Cardiac muscle cell (in vitro differentiated cells and primary cell): ENCODE measurements at regions not wholly inside any gene's neighbourhood (a gene's known extent, or its start where the extent isn't known, plus 50 kb on each side); places are given as distances from the start of the nearest gene placed in this dataset.
A peak's percentile ranks its signal among the peaks of the same experiment; 100 is the strongest.
"Not testable (repeated sequence)": the region's sequence is repeated elsewhere in the genome, so short reads cannot be mapped to it uniquely, and the experiment has no call there.

Experiments used
- DNase-seq, 2 donors: peaks; one replicate each; pipeline versions ENCODE4 v3.0.0 to v3.0.0-alpha.2; 2010 to 2017; ENCODE audit warnings: low read depth in 1 of 2, low spot score in 1 of 2
- H3K27ac ChIP-seq: fragments of 200-600 bp; sonication (generic); 2 replicates; pipeline ENCODE4 v1.5.1; 2016
- H3K27me3 ChIP-seq: fragments of 200-600 bp; sonication (generic); 2 replicates; pipeline ENCODE4 v1.6.0; 2016; ENCODE audit warnings: control low read depth
- H3K36me3 ChIP-seq: fragments of 200-600 bp; sonication (generic); 2 replicates; pipeline ENCODE4 v1.5.1; 2016; ENCODE audit warnings: control low read depth
- H3K4me1 ChIP-seq: fragments of 200-600 bp; sonication (generic); 2 replicates; pipeline ENCODE4 v1.8.1; 2017; ENCODE audit warnings: low read depth, mild to moderate bottlenecking, mixed run types
- H3K4me3 ChIP-seq: fragments of 200-600 bp; sonication (generic); 2 replicates; pipeline ENCODE4 v1.5.1; 2016; ENCODE audit warnings: mild to moderate bottlenecking
- H3K9me3 ChIP-seq: fragments of 200-600 bp; sonication (generic); 2 replicates; pipeline ENCODE4 v1.5.1; 2017; ENCODE audit warnings: low read depth, mild to moderate bottlenecking, control low read depth
- TF ChIP-seq, protein P1 (sequence below): IDR thresholded peaks from 2 replicates; pipeline ENCODE4 v1.5.1; 2012; ENCODE audit warnings: low read depth, mild to moderate bottlenecking, low read length

GRCh38 chr2:106261871-106262321 is 67.8 kb upstream of the UXS1 start:
- no peaks in the 10 kb centered on the region for H3K4me1 ChIP-seq
- TF ChIP-seq, protein P1, sequence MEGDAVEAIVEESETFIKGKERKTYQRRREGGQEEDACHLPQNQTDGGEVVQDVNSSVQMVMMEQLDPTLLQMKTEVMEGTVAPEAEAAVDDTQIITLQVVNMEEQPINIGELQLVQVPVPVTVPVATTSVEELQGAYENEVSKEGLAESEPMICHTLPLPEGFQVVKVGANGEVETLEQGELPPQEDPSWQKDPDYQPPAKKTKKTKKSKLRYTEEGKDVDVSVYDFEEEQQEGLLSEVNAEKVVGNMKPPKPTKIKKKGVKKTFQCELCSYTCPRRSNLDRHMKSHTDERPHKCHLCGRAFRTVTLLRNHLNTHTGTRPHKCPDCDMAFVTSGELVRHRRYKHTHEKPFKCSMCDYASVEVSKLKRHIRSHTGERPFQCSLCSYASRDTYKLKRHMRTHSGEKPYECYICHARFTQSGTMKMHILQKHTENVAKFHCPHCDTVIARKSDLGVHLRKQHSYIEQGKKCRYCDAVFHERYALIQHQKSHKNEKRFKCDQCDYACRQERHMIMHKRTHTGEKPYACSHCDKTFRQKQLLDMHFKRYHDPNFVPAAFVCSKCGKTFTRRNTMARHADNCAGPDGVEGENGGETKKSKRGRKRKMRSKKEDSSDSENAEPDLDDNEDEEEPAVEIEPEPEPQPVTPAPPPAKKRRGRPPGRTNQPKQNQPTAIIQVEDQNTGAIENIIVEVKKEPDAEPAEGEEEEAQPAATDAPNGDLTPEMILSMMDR: no peak
- H3K27me3 ChIP-seq: peaks cover 8% of the 10 kb centered on the region

DNA sequence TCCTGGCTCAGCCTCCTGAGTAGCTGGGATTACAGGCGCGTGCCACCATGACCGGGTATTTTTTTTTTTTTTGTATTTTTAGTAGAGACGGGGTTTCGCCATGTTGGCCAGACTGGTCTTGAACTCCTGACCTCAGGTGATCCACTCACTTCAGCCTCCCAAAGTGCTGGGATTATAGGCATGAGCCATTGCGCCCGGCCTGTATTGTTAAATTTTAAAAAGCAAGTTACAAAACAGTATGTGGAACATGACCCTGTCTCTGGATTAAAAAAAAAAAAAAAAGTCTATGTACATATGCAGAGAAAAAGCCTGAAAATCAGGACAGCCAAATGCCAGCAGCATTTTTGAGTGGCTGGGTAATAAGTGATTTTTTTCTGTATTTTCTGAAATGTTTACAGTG is 64.8 kb upstream of the UXS1 start:
- not testable (repeated sequence) for H3K4me3 ChIP-seq, H3K36me3 ChIP-seq, H3K4me1 ChIP-seq, DNase-seq, H3K9me3 ChIP-seq, H3K27me3 ChIP-seq, H3K27ac ChIP-seq

More at GRCh38 chr2:106261871-106262321, 67.8 kb upstream of the UXS1 start:
- Histone ChIP-seq H3K4me3 (no peak overlapping the region), H3K9me3 (no peaks in the 10 kb centered on the region), H3K27ac (no peak overlapping the region), H3K36me3 (no peaks in the 10 kb centered on the region)
- DNase-seq: no peak

- Histone ChIP-seq H3K4me1 (no peaks in the 10 kb centered on the region), H3K36me3 (no peaks in the 10 kb centered on the region), H3K27ac (no peak overlapping the region), H3K9me3 (no peaks in the 10 kb centered on the region), H3K4me3 (no peak overlapping the region), H3K27me3 (peaks cover 8% of the 10 kb centered on the region)
- no peak for DNase-seq
- TF ChIP-seq, protein P1: no peak
Observed at GRCh38 chr2:106257830-106258229, 63.7 kb upstream of the UXS1 start.

DNA sequence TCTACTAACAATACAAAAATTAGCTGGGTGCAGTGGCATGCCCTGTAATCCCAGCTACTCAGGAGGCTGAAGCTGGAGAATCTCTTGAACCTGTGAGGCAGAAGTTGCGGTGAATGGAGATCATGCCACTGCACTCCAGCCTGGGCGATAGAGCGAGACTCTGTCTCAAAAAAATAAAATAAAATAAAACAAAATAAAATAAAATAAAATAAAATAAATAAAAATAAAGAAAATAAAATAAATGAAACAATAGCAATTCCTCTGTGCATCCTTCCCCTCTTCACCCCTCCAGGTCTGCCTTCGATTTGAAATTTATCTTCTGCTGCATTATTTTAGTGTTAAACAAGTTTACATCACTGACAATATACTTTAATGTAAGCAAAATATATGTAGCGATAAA is 63.0 kb upstream of the UXS1 start:
- Histone ChIP-seq H3K36me3 (no peaks in the 10 kb centered on the region), H3K27ac (no peak overlapping the region), H3K4me1 (no peaks in the 10 kb centered on the region), H3K9me3 (no peaks in the 10 kb centered on the region), H3K27me3 (peaks cover 5% of the 10 kb centered on the region), H3K4me3 (no peak overlapping the region)
- DNase-seq: no peak
- TF ChIP-seq, protein P1: no peak

DNA sequence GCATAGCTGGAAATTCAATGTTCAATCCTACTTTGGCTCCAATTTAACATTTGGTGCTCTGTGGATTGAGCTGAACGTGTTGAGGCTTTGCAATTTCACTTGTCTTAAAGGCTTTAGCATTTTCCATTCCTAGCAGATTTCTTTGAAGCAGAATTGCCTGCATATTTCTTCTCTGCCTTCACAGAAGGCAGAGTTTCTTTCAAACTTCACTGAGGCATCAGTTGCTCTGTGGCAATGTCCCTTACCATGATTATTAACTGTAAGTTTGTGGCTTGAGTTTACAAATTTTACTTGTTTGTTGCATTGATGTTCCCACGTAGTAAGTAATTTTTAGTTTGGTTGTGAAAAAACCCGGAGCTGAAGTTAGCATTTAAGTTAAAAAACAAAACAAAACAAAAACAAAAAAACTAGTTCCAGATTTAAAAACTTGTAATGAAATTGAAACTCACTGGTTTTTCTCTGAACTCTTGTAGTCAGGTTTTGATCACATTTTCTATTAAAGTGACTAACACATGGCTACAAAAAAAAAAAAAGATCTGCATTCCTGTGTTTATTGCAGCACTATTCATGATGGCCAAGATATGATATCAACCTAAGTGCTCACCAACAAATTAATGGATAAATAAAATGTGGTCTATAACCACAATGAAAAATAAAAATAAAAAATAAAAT is 55.2 kb upstream of the UXS1 start:
- not testable (repeated sequence) for H3K4me3 ChIP-seq, H3K27me3 ChIP-seq, DNase-seq, H3K4me1 ChIP-seq, H3K36me3 ChIP-seq, H3K27ac ChIP-seq, H3K9me3 ChIP-seq

- H3K4me3 ChIP-seq, H3K4me1 ChIP-seq, H3K36me3 ChIP-seq, DNase-seq, H3K27me3 ChIP-seq, H3K27ac ChIP-seq, H3K9me3 ChIP-seq: not testable (repeated sequence)
- TF ChIP-seq, protein P1: peak; percentile 6
Observed at GRCh38 chr2:106248548-106249151, 54.5 kb upstream of the UXS1 start.
